Hepatocyte (in vitro differentiated cells): ENCODE measurements at regions not wholly inside any gene's neighbourhood (a gene's known extent, or its start where the extent isn't known, plus 50 kb on each side); places are given as distances from the start of the nearest gene placed in this dataset.

Experiments used
- DNase-seq: peaks from one replicate; pipeline ENCODE4 v3.0.0-alpha.2; 2016; ENCODE audit warnings: low spot score
- H2AFZ ChIP-seq: fragments of 200-600 bp; sonication (generic); 2 replicates; pipeline ENCODE4 v1.6.0; 2016; ENCODE audit warnings: antibody characterized with exemption, mild to moderate bottlenecking
- H3K27ac ChIP-seq: fragments of 200-600 bp; sonication (generic); 2 replicates; pipeline ENCODE4 v1.5.1; 2016; ENCODE audit warnings: mild to moderate bottlenecking
- H3K27me3 ChIP-seq: fragments of 200-600 bp; sonication (generic); 2 replicates; pipeline ENCODE4 v1.6.1; 2016
- H3K36me3 ChIP-seq: fragments of 200-600 bp; sonication (generic); replicated peaks from 2 replicates; pipeline ENCODE4 v1.5.1; 2016; ENCODE audit warnings: low read depth; ENCODE audit not compliant: insufficient read depth
- H3K4me1 ChIP-seq: fragments of 200-600 bp; sonication (generic); 2 replicates; pipeline ENCODE4 v1.5.1; 2016; ENCODE audit warnings: mild to moderate bottlenecking, moderate library complexity; ENCODE audit not compliant: insufficient read depth
- H3K4me2 ChIP-seq: fragments of 200-600 bp; sonication (generic); 2 replicates; pipeline ENCODE4 v1.6.0; 2016
- H3K4me3 ChIP-seq: fragments of 200-600 bp; sonication (generic); 2 replicates; pipeline ENCODE4 v1.5.1; 2016; ENCODE audit warnings: mild to moderate bottlenecking
- H3K79me2 ChIP-seq: fragments of 200-600 bp; sonication (generic); 2 replicates; pipeline ENCODE4 v1.6.0; 2017; ENCODE audit warnings: mild to moderate bottlenecking
- H3K9me2 ChIP-seq: fragments of 200-600 bp; sonication (generic); replicated peaks from 2 replicates; pipeline ENCODE4 v1.6.0; 2017; ENCODE audit warnings: mild to moderate bottlenecking; ENCODE audit not compliant: insufficient read depth
- H3K9me3 ChIP-seq: fragments of 200-600 bp; sonication (generic); 2 replicates; pipeline ENCODE4 v1.5.1; 2016; ENCODE audit warnings: low read depth, mild to moderate bottlenecking
- H4K20me1 ChIP-seq: fragments of 200-600 bp; sonication (generic); 2 replicates; pipeline ENCODE4 v1.6.0; 2016; ENCODE audit warnings: mild to moderate bottlenecking; ENCODE audit not compliant: insufficient read depth, poor library complexity, severe bottlenecking
- CTCF ChIP-seq: fragments of 200-600 bp; sonication (generic); IDR thresholded peaks from 2 replicates; pipeline ENCODE4 v1.5.1; 2016; ENCODE audit warnings: antibody characterized with exemption, mild to moderate bottlenecking; ENCODE audit not compliant: poor library complexity
- EZH2 ChIP-seq: fragments of 200-600 bp; sonication (generic); IDR thresholded peaks from 2 replicates; pipeline ENCODE4 v1.6.1; 2016; ENCODE audit warnings: antibody characterized with exemption, mild to moderate bottlenecking, borderline replicate concordance
- EZH2phosphoT487 ChIP-seq: fragments of 200-600 bp; sonication (generic); IDR thresholded peaks from one replicate; pipeline ENCODE4 v1.6.1; 2018; ENCODE audit warnings: antibody characterized with exemption, mild to moderate bottlenecking, low read depth, moderate library complexity; ENCODE audit not compliant: unreplicated experiment, severe bottlenecking
- WGBS: methylation state at CpG from one replicate; pipeline ENCODE4 v1.1.6; 2016; ENCODE audit warnings: low lambda C conversion rate; ENCODE audit errors: missing lambda C conversion rate; 5-methylcytosine and 5-hydroxymethylcytosine counted together

GRCh38 chr7:133132906-133133305, 51.0 kb upstream of the CHCHD3 start:
- no peak for TF ChIP-seq EZH2
- no peak for TF ChIP-seq EZH2phosphoT487
- no peak for TF ChIP-seq CTCF
- no peak overlapping the region for H2AFZ ChIP-seq
- H3K27me3 ChIP-seq = no peaks in the 10 kb centered on the region
- no peaks in the 10 kb centered on the region for H4K20me1 ChIP-seq
- H3K4me1 ChIP-seq = no peaks in the 10 kb centered on the region
- H3K4me2 ChIP-seq = no peak overlapping the region
- no peaks in the 10 kb centered on the region for H3K79me2 ChIP-seq
- DNase-seq = no peak
- WGBS = 45% methylated on average over 4 of the region's 4 CpGs
- H3K9me3 ChIP-seq = no peaks in the 10 kb centered on the region
- H3K36me3 ChIP-seq = no peaks in the 10 kb centered on the region
- no peaks in the 10 kb centered on the region for H3K9me2 ChIP-seq
- H3K4me3 ChIP-seq = no peak overlapping the region
- no peak overlapping the region for H3K27ac ChIP-seq

GRCh38 chr7:133134810-133135209, 52.9 kb upstream of the CHCHD3 start:
- Histone ChIP-seq H2AFZ (no peak overlapping the region), H3K27ac (no peak overlapping the region), H3K9me2 (no peaks in the 10 kb centered on the region)

GRCh38 chr7:133135451-133135850, 53.6 kb upstream of the CHCHD3 start:
- H3K27me3 ChIP-seq = no peaks in the 10 kb centered on the region
- 63% methylated on average over 1 of the region's 1 CpG for whole genome bisulfite sequencing
- H3K4me2 ChIP-seq = no peak overlapping the region
- TF ChIP-seq EZH2phosphoT487 = no peak
- TF ChIP-seq CTCF = no peak
- no peak for TF ChIP-seq EZH2
- no peaks in the 10 kb centered on the region for H3K9me2 ChIP-seq
- H3K36me3 ChIP-seq = no peaks in the 10 kb centered on the region
- DNase-seq = no peak
- no peaks in the 10 kb centered on the region for H3K4me1 ChIP-seq
- no peaks in the 10 kb centered on the region for H3K9me3 ChIP-seq
- H3K27ac ChIP-seq = no peak overlapping the region
- no peak overlapping the region for H2AFZ ChIP-seq
- no peaks in the 10 kb centered on the region for H3K79me2 ChIP-seq
- H4K20me1 ChIP-seq = no peaks in the 10 kb centered on the region
- no peak overlapping the region for H3K4me3 ChIP-seq

More at GRCh38 chr7:133134810-133135209, 52.9 kb upstream of the CHCHD3 start:
- no peak for DNase-seq
- H3K36me3 ChIP-seq = no peaks in the 10 kb centered on the region
- no peak for TF ChIP-seq CTCF
- TF ChIP-seq EZH2phosphoT487 = no peak
- TF ChIP-seq EZH2 = no peak
- H3K27me3 ChIP-seq = no peaks in the 10 kb centered on the region
- H3K4me2 ChIP-seq = no peak overlapping the region
- H3K4me1 ChIP-seq = no peaks in the 10 kb centered on the region
- no peak overlapping the region for H3K4me3 ChIP-seq
- no peaks in the 10 kb centered on the region for H4K20me1 ChIP-seq
- no peaks in the 10 kb centered on the region for H3K9me3 ChIP-seq
- no peaks in the 10 kb centered on the region for H3K79me2 ChIP-seq

- no peak overlapping the region for H2AFZ ChIP-seq
- no peaks in the 10 kb centered on the region for H3K27me3 ChIP-seq
- TF ChIP-seq EZH2phosphoT487 (no peak), EZH2 (no peak), CTCF (peak; percentile 39)
- no peaks in the 10 kb centered on the region for H3K36me3 ChIP-seq
- no peaks in the 10 kb centered on the region for H3K9me3 ChIP-seq
- DNase-seq = peak; percentile 62
- H3K4me2 ChIP-seq = no peak overlapping the region
- H3K9me2 ChIP-seq = no peaks in the 10 kb centered on the region
- H3K4me1 ChIP-seq = no peaks in the 10 kb centered on the region
- no peak overlapping the region for H3K4me3 ChIP-seq
- WGBS = 50% methylated on average over 4 of the region's 4 CpGs
- H3K27ac ChIP-seq = no peak overlapping the region
- H4K20me1 ChIP-seq = no peaks in the 10 kb centered on the region
- no peaks in the 10 kb centered on the region for H3K79me2 ChIP-seq
Measured at GRCh38 chr7:133139350-133139749, 57.5 kb upstream of the CHCHD3 start.
